Occipital lobe (tissue), 1 donor: ENCODE measurements at regions not wholly inside any gene's neighbourhood (a gene's known extent, or its start where the extent isn't known, plus 50 kb on each side); places are given as distances from the start of the nearest gene placed in this dataset.
A peak's percentile ranks its signal among the peaks of the same experiment; 100 is the strongest.
"Not testable (repeated sequence)": the region's sequence is repeated elsewhere in the genome, so short reads cannot be mapped to it uniquely, and the experiment has no call there.

Experiments
- DNase-seq: peaks from one replicate; lab custom pipeline; 2025; lab: John Stamatoyannopoulos, UW

GRCh38 chr6:131336596-131336995, 201.3 kb downstream of the AKAP7 start:
- DNase-seq = no peak

- not testable (repeated sequence) for DNase-seq
Observed at GRCh38 chr6:131346896-131347295, 211.6 kb downstream of the AKAP7 start.

GRCh38 chr6:131348572-131348971, 213.3 kb downstream of the AKAP7 start:
- no peak for DNase-seq

GRCh38 chr6:131349199-131349598, 213.9 kb downstream of the AKAP7 start:
- no peak for DNase-seq

GRCh38 chr6:131353106-131353505, 217.8 kb downstream of the AKAP7 start:
- DNase-seq = no peak

GRCh38 chr6:131353876-131354275, 218.6 kb downstream of the AKAP7 start:
- DNase-seq = no peak

DNA sequence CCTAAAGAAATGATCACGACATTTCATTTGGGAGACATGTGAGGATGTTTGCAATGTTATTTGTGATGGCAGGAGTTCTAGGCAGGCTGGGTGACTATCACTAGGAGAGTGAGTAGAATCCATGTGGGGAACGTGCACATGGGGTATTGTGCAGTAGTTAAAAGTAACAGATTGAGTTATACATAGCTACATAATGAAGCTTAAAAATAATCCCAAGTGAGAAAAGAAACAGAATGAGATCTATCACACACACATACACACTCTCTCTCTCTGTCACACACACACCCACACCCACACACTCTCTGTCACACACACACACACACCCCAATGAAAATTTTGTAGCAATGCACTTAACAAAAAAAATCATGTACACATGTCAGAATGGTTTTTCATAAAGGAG, 218.7 kb upstream of the ARG1 start:
- no peak for DNase-seq

DNA sequence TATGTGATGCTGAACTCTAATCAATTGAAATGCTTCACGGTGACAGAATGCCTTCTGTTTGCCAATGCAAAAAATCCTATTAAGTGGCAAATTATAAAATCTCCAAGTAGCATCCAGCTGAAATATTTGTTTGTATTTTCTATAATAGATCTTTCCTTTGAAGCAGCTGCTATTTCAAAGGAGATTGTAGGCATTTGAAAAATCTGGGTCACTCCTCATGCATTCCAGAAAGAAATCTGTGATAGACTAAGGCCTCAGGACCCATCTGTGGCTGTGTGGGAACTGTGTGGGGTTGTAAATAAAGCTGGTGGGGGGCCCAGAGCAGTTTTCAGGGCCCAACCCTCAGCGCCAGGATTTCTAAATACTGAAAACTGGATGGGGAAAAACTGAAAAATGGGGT, 216.9 kb upstream of the ARG1 start:
- DNase-seq = no peak

GRCh38 chr6:131357501-131357900, 215.5 kb upstream of the ARG1 start:
- no peak for DNase-seq

DNA sequence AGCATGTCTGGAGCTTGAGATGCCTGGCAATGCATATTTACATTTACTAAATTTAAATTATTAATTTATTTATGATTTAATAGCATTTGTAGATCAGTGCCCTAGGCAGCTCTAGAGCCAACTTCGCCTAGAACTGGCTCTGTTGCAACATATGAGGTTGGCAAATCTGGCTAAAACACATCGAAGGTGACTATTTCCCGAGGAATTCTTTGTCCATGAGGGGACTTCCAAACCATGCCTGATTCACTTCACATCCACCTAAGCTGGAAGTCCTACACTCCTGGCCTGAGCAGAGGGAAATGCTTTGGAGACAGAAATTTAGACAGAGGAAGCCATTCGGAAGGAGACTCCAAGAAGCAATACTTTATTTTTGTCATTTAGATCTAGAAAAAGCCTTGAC, 211.0 kb upstream of the ARG1 start:
- no peak for DNase-seq

GRCh38 chr6:131362696-131363095, 210.3 kb upstream of the ARG1 start:
- DNase-seq = no peak

GRCh38 chr6:131363947-131364834, 208.8 kb upstream of the ARG1 start:
- DNase-seq = no peak

GRCh38 chr6:131366223-131366622, 206.8 kb upstream of the ARG1 start:
- no peak for DNase-seq

- no peak for DNase-seq
Observed at GRCh38 chr6:131367206-131367873, 205.7 kb upstream of the ARG1 start.

- DNase-seq = peak; percentile 76
Observed at GRCh38 chr6:131368198-131368911, 204.7 kb upstream of the ARG1 start.

GRCh38 chr6:131372535-131372934, 200.5 kb upstream of the ARG1 start:
- no peak for DNase-seq

DNA sequence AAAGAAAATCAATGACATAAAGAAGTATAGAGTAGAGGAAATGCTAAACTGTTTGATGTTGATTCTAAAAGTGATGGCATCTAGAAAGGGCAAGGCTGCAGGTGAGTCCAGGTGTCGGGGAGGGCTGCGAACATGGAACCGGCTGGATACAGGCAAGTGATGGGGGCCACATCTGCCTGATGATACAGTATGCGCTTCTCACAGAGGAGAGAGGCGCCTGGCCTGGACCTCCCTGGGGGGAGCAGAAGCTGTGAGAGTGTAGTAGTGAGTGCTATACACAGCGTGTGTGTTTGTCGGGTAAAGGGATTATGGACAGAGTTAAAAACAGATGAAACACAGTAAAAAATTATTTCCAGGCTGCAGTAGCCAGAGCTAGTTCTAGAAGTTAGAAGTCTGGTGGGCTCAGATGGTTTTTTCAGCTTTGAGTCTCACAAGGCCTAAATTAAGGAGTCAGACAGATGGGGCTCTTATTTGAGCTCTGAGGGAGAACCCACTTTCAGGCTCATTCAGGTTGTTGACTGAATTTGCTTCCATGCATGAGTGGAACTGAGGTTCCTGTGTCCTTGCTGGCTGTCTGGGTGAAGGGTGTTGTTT, 195.8 kb upstream of the ARG1 start:
- no peak for DNase-seq

- DNase-seq = no peak
Observed at GRCh38 chr6:131378874-131379273, 194.2 kb upstream of the ARG1 start.

DNA sequence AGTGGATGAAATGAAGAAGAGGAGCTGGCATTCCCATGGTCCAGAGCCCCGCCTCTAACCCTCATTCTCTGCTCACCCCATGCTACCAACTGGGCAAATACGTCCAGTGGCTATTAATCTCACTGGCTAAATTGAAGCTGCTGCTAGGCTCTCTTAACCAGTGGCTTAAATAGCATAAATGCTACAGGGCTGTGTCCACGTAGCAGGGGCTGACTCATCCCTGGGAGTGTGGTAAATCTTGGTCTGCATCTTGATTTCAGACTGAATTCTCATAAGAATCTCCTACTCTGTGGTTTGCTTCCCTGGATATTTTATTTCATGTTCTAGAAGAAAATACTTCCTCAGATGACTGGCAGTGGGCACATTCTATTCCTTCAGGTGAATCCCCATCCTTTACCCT, 193.1 kb upstream of the ARG1 start:
- DNase-seq = no peak

DNA sequence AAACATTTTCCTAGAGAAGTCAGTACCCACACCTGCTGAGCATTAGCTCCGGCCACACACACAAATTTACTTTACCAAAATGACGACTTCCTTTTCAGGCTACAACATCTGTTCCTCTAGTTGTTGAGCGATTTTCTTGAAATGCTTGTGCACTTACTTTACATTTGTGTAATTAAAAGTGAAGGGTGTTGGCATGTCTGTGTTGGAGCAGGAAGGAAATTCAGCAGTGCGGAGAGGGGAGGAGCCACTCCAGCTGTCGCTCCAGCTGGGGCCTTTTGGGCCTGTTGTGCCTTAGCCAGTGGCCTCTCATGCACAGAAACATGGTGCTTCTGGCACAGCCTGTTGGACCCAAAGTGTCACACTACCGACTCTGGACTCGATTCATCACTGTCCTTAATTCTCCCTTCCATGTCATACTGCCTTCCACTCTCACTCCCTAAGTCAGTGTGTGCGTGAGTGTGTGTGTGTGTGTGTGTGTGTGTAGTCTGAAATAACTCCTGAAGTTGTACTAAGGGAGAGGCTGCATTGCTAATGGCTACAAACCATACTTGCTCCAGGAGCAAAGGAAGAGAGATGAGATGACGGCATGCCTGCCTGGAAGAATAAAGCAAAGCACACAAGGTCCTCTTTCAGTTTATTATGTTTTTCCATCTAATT, 191.8 kb upstream of the ARG1 start:
- DNase-seq = no peak

GRCh38 chr6:131381709-131382093, 191.3 kb upstream of the ARG1 start:
- no peak for DNase-seq
